IgD-negative memory B cell (primary cell): ENCODE measurements at regions not wholly inside any gene's neighbourhood (a gene's known extent, or its start where the extent isn't known, plus 50 kb on each side); places are given as distances from the start of the nearest gene placed in this dataset.

Source experiments
- H3K27ac Mint-ChIP-seq, 3 donors: one replicate each; pipeline ENCODE4 v1.8.0; 2020 to 2022; ENCODE audit warnings: mild to moderate bottlenecking in 3 of 3, mixed read lengths in 3 of 3, moderate library complexity in 1 of 3
- H3K27me3 Mint-ChIP-seq: one replicate; pipeline ENCODE4 v1.8.0; 2021; ENCODE audit warnings: mixed read lengths
- H3K36me3 Mint-ChIP-seq: one replicate; pipeline ENCODE4 v1.8.0; 2020; ENCODE audit warnings: mild to moderate bottlenecking, mixed read lengths
- H3K4me1 Mint-ChIP-seq, 3 donors: one replicate each; pipeline ENCODE4 v1.8.0; 2020 to 2022; ENCODE audit warnings: mixed read lengths in 3 of 3, mild to moderate bottlenecking in 1 of 3
- H3K4me3 Mint-ChIP-seq, 4 donors: one replicate each; pipeline ENCODE4 v1.8.0; 2020 to 2022; ENCODE audit warnings: mild to moderate bottlenecking in 4 of 4, mixed read lengths in 4 of 4, moderate library complexity in 3 of 4
- H3K9me3 Mint-ChIP-seq, 3 donors: one replicate each; pipeline ENCODE4 v1.8.0; 2020 to 2021; ENCODE audit warnings: mixed read lengths in 3 of 3, mild to moderate bottlenecking in 1 of 3

- Mint-ChIP-seq H3K4me1 (peaks cover 6 to 10% (median 9%) of the 10 kb centered on the region in 3 donors), H3K9me3 (peaks cover 0 to 3% (median 0%) of the 10 kb centered on the region in 3 donors), H3K4me3 (no peak overlapping the region), H3K36me3 (no peaks in the 10 kb centered on the region), H3K27me3 (peaks cover 5% of the 10 kb centered on the region), H3K27ac (no peak overlapping the region)
These were observed 141.8 kb downstream of the SOCS6 start for GRCh38 chr18:70430501-70431173.

GRCh38 chr18:70429847-70430500, 141.1 kb downstream of the SOCS6 start:
- Mint-ChIP-seq H3K4me3 (no peak overlapping the region), H3K9me3 (peaks cover 0 to 3% (median 0%) of the 10 kb centered on the region in 3 donors), H3K27ac (no peak overlapping the region), H3K36me3 (no peaks in the 10 kb centered on the region), H3K27me3 (peaks cover 5% of the 10 kb centered on the region), H3K4me1 (peaks cover 6 to 9% (median 8%) of the 10 kb centered on the region in 3 donors)

GRCh38 chr18:70428439-70428838, 139.6 kb downstream of the SOCS6 start:
- Mint-ChIP-seq H3K27ac (peak overlapping the region in 1 of 3 donors; percentile 36), H3K27me3 (peaks cover 5% of the 10 kb centered on the region), H3K4me1 (peaks cover 6 to 9% (median 6%) of the 10 kb centered on the region in 3 donors), H3K9me3 (peaks cover 0 to 3% (median 0%) of the 10 kb centered on the region in 3 donors), H3K4me3 (peak overlapping the region in 1 of 4 donors; percentile 74), H3K36me3 (peaks cover 2% of the 10 kb centered on the region)

- Mint-ChIP-seq H3K27ac (no peak overlapping the region), H3K4me3 (no peak overlapping the region), H3K9me3 (peaks cover 0 to 3% (median 0%) of the 10 kb centered on the region in 3 donors), H3K27me3 (peaks cover 5% of the 10 kb centered on the region), H3K4me1 (peaks cover 6 to 9% (median 6%) of the 10 kb centered on the region in 3 donors), H3K36me3 (peaks cover 5% of the 10 kb centered on the region)
These were observed 138.0 kb downstream of the SOCS6 start for GRCh38 chr18:70426818-70427217.

GRCh38 chr18:70425236-70425635, 136.4 kb downstream of the SOCS6 start:
- peaks cover 5% of the 10 kb centered on the region for H3K36me3 Mint-ChIP-seq
- peaks cover 6 to 9% (median 6%) of the 10 kb centered on the region in 3 donors for H3K4me1 Mint-ChIP-seq

GRCh38 chr18:70423988-70424387, 135.1 kb downstream of the SOCS6 start:
- Mint-ChIP-seq H3K36me3 (peaks cover 5% of the 10 kb centered on the region), H3K9me3 (no peaks in the 10 kb centered on the region), H3K27me3 (peaks cover 1% of the 10 kb centered on the region), H3K4me1 (peaks cover 4 to 9% (median 6%) of the 10 kb centered on the region in 3 donors), H3K27ac (no peak overlapping the region), H3K4me3 (no peak overlapping the region)

More at GRCh38 chr18:70425236-70425635, 136.4 kb downstream of the SOCS6 start:
- H3K27ac Mint-ChIP-seq: no peak overlapping the region
- H3K9me3 Mint-ChIP-seq: peaks cover 0 to 3% (median 0%) of the 10 kb centered on the region in 3 donors
- peaks cover 5% of the 10 kb centered on the region for H3K27me3 Mint-ChIP-seq
- no peak overlapping the region for H3K4me3 Mint-ChIP-seq

- Mint-ChIP-seq H3K27ac (no peak overlapping the region), H3K27me3 (peaks cover 1% of the 10 kb centered on the region), H3K36me3 (peaks cover 5% of the 10 kb centered on the region), H3K4me1 (peaks cover 3 to 4% (median 4%) of the 10 kb centered on the region in 3 donors), H3K4me3 (no peak overlapping the region), H3K9me3 (no peaks in the 10 kb centered on the region)
These were observed 134.3 kb downstream of the SOCS6 start for GRCh38 chr18:70423120-70423519.

GRCh38 chr18:70422391-70422965, 133.6 kb downstream of the SOCS6 start:
- peaks cover 0 to 3% (median 0%) of the 10 kb centered on the region in 3 donors for H3K4me1 Mint-ChIP-seq
- H3K9me3 Mint-ChIP-seq: no peaks in the 10 kb centered on the region
- no peak overlapping the region for H3K4me3 Mint-ChIP-seq
- H3K36me3 Mint-ChIP-seq: peaks cover 5% of the 10 kb centered on the region
- H3K27me3 Mint-ChIP-seq: no peaks in the 10 kb centered on the region
- H3K27ac Mint-ChIP-seq: no peak overlapping the region

GRCh38 chr18:70421471-70422390, 132.9 kb downstream of the SOCS6 start:
- no peaks in the 10 kb centered on the region for H3K9me3 Mint-ChIP-seq
- peak overlapping the region in 1 of 3 donors; percentile 44 for H3K27ac Mint-ChIP-seq
- peaks cover 0 to 3% (median 0%) of the 10 kb centered on the region in 3 donors for H3K4me1 Mint-ChIP-seq
- no peaks in the 10 kb centered on the region for H3K27me3 Mint-ChIP-seq
- no peak overlapping the region for H3K4me3 Mint-ChIP-seq
- H3K36me3 Mint-ChIP-seq: peaks cover 5% of the 10 kb centered on the region

- Mint-ChIP-seq H3K27ac (no peak overlapping the region), H3K4me3 (no peak overlapping the region), H3K27me3 (peaks cover 4% of the 10 kb centered on the region), H3K36me3 (peaks cover 5% of the 10 kb centered on the region), H3K9me3 (no peaks in the 10 kb centered on the region), H3K4me1 (peaks cover 0 to 3% (median 0%) of the 10 kb centered on the region in 3 donors)
These were observed 131.5 kb downstream of the SOCS6 start for GRCh38 chr18:70420146-70420898.

GRCh38 chr18:70419526-70419925, 130.7 kb downstream of the SOCS6 start:
- Mint-ChIP-seq H3K27ac (no peak overlapping the region), H3K27me3 (peaks cover 4% of the 10 kb centered on the region), H3K4me1 (peaks cover 0 to 3% (median 0%) of the 10 kb centered on the region in 3 donors), H3K4me3 (no peak overlapping the region), H3K9me3 (no peaks in the 10 kb centered on the region), H3K36me3 (peaks cover 3% of the 10 kb centered on the region)

GRCh38 chr18:70418546-70419311, 129.9 kb downstream of the SOCS6 start:
- no peak overlapping the region for H3K4me3 Mint-ChIP-seq
- peaks cover 4% of the 10 kb centered on the region for H3K27me3 Mint-ChIP-seq
- peaks cover 0 to 3% (median 0%) of the 10 kb centered on the region in 3 donors for H3K4me1 Mint-ChIP-seq
- H3K9me3 Mint-ChIP-seq: no peaks in the 10 kb centered on the region
- H3K27ac Mint-ChIP-seq: no peak overlapping the region
- H3K36me3 Mint-ChIP-seq: peaks cover 3% of the 10 kb centered on the region

- Mint-ChIP-seq H3K27ac (no peak overlapping the region), H3K36me3 (peaks cover under 1% of the 10 kb centered on the region), H3K27me3 (peaks cover 4% of the 10 kb centered on the region), H3K9me3 (no peaks in the 10 kb centered on the region), H3K4me1 (peaks cover 0 to 3% (median 0%) of the 10 kb centered on the region in 3 donors), H3K4me3 (no peak overlapping the region)
These were observed 129.0 kb downstream of the SOCS6 start for GRCh38 chr18:70417847-70418246.
